CD4-positive, alpha-beta T cell treated with Interleukin-2 at 100 ng/mL for 4 hours (primary cell): ENCODE measurements at regions not wholly inside any gene's neighbourhood (a gene's known extent, or its start where the extent isn't known, plus 50 kb on each side); places are given as distances from the start of the nearest gene placed in this dataset.

ENCODE experiments used
- DNase-seq: peaks from one replicate; pipeline ENCODE4 v3.0.0-alpha.2; 2020; ENCODE audit warnings: low spot score

DNA sequence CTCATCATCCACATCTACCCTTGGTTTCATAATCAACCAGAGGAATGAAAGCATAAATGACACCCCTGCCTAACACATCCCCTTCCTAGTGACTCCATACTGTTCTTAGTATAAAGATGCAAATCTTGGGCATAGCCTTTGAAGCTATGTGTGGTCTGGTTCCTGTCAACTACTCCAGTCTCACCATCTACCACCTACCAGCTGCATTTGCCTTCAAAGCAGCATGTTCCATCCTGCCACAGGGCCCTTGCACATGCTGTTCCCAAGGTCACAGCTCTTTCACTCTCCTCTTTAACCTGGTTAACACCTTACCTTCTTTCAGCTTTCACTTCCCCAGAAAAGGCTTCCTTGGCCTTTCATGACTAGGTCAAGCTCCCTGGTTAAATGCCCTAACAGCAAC is 62.3 kb upstream of the ARHGEF3 start:
- no peak for DNase-seq

DNA sequence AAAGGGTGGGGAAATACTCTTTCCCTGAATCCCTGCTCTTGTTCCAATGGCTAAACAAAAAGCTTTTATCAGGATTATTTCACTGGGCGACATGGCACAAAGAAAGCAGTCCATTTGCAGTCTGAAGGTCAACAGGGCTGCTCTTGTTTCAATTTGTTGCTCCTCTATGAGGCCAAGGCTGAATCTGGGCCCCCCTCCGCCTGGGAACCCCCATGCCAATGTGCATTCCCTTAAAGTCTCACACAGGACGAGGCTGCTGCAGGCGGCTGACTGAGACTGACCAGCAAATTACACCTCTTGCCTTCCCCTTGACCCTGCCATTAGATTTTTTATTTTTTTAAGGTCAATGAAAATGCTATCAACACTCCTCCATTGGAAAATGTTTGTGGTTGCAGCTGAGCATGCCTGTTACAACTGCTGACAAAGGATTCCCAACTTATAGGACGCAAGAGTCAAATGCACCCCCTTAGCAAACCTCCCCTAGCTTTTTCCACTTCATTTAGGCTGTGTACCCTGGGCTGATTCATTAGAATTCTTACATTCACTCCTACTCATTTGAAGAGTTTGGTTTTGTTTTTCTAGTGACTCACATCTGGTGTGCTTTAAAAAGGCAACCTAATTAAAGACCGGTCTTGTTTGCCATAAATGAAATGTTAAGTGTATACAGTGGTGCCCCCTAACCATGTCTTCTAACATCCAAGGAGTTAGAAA is 60.8 kb upstream of the ARHGEF3 start:
- DNase-seq, result peak; percentile 25

DNA sequence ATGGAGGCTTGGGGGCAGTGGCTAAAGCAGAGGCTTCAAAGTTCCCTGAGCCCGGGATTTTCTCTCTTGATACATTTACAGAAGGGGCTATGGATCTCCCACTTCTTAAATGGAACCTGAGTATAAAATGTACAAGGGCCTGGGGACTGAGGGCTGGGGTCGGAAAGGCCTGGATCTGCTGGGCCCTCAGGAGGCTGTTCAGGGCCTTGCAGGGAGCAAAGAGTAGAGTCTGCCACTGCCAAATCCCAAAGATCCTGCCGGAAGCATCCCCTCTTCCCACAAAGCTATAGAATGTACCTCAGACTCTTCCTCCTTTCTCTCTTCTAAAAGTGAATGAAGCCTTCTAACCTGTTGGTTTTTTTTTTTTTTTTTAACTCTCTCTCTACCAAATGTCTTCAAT is 59.8 kb upstream of the ARHGEF3 start:
- no peak for DNase-seq

DNA sequence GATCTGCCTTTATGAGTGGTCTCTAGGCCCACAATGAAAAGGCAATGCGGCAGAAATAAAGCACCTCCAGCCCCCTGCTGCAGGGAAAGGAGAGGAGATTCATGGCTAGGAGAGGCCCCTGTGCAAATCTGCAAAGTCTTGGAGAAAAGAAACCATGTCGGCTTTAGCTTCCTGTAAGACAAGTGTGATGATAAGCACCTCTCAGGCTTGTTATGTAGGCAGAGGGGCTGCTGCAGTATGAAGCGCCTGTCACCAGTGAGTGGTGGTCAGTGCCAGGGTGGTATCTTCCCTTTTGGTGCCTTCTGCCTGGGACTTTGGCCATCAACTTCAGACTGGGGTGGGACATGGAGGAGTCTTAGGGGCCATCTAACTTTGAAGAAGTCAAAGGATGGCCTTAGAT is 59.2 kb upstream of the ARHGEF3 start:
- no peak for DNase-seq

DNA sequence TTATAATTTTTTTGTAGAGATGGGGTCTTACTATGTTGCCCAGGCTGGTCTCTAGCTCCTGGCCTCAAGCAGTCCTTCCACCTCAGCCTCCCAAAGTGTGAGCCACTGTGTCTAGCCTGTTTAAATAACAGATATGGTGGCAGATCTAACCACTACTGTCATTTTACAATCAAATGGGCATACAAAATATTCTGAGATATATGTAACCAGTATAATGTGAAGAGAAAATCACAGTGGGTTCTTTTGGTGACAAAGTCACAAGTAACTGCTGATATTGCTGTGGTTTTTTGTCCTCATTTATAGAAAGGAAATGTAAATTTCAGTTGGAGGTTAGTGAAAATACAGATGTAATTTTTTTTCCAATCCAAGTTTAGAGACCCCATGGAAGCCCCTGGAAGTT is 58.6 kb upstream of the ARHGEF3 start:
- DNase-seq, result no peak

DNA sequence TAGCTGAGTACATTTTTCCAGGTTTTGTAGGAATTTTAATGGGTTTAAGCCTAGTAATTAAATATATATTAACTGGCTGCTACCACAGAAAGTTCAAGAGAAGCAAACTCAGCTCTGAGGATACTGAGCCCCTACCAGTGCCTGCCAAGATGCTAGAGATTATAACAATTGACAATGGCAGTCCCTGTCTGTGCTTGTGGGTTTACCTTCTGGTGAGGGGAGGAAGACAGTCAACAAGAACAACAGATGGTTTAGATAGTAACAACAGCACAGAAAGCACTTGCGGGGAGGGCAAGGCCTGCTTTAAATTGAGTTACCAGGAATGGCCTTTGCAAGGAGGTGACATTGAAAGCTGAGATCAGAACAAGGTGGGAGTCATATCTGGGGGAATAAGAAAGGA is 56.6 kb upstream of the ARHGEF3 start:
- peak; percentile 35 for DNase-seq

DNA sequence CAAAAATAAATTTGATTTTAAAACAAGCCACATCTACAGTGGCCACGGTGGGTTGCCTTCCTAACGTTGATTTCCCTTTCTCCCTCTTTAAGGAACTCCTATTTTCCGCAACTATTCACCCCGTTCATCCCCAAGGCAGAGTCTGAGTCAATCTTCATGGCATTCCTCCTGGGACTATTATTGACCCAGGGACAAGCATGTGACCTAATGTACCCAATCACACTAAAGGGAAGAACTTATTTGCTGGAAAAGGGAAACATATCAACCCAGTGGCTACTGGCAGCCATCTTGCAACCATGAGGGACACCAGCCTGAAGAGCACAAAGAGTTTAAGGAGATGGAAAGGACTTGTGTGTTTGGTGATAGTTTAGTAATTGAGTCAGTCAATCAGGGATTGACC is 55.4 kb upstream of the ARHGEF3 start:
- DNase-seq, result no peak

DNA sequence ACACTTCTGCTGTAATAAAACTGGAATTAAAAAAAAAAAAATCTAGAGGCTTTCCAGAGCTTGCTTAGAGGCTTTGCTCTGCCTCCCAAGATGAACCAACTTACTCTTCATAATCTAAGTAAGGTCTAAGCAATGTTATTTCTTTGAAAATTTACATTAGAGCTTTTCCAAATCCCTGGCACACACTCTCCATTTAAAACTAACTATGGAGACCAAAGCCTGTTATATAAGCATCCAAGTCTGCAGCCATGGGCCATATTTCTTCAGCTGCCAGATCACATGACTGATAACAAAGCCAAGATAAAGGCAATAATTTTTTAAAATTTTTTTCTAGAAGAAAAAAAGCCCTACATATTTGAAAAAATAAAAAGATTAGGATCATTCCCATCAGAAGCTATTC is 55.0 kb upstream of the ARHGEF3 start:
- no peak for DNase-seq

DNA sequence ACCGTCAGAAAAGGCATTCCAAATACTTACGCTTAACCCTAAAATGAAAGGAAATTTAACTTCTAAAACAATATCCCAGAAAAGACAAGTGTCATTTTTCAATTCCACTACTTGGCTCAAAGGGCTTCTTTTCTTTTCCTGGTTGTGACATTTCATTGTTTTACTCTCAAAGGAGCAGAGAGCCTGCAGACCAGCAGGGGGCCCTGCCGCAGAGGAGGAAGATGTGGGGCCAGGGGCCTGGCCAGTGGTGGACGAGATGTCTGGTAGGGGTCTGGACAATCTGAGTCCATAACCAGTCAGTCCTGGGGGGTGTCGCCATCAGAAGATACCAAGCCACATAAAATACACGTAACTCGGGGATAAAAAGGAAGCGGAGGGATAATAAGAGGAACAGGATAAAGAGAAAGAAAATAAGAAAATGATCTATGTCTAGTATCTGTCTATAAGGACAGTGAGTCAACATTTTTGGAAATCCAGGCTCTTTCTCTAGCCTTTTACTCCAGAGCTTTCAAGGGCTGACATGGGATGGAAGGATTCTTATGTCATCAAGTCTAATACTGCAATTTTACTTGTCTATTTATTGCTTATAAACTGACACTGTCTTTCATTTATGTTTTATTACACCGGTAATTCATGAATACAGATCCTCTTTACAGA is 54.2 kb upstream of the ARHGEF3 start:
- DNase-seq, result peak; percentile 15

DNA sequence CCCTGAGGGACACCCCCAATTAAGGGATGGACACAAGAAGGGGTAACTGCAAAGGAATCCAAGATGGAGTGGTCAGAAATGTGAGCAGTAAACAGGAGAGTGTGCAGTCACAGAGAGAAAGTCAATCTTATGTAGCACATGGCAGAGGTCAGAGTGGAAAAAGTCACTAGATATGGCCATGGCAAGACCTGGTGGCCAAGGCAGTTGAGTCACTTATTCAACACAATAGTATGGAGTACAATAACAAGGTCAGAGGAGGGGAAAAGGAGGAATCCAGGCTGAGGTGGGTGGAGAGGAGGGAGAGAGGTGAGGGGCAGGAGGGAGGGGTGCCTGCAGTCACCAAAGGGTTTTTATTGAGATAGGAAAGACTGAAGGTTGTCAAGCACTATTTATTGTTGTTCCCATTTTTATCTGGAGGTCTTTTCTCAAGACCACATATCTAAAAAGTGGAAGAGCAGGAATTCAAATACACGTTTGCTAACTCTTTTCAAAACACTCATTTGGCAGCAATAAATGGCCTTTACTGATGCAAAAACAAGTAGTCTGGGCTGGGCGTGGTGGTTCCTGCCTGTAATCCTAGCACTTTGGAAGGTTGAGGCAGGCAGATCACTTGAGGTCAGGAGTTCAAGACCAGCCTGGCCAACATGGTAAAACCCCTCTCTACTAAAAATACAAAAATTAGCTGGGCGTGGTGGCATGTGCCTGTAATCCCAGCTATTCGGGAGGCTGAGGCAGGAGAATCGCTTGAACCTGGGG is 53.3 kb upstream of the ARHGEF3 start:
- no peak for DNase-seq

DNA sequence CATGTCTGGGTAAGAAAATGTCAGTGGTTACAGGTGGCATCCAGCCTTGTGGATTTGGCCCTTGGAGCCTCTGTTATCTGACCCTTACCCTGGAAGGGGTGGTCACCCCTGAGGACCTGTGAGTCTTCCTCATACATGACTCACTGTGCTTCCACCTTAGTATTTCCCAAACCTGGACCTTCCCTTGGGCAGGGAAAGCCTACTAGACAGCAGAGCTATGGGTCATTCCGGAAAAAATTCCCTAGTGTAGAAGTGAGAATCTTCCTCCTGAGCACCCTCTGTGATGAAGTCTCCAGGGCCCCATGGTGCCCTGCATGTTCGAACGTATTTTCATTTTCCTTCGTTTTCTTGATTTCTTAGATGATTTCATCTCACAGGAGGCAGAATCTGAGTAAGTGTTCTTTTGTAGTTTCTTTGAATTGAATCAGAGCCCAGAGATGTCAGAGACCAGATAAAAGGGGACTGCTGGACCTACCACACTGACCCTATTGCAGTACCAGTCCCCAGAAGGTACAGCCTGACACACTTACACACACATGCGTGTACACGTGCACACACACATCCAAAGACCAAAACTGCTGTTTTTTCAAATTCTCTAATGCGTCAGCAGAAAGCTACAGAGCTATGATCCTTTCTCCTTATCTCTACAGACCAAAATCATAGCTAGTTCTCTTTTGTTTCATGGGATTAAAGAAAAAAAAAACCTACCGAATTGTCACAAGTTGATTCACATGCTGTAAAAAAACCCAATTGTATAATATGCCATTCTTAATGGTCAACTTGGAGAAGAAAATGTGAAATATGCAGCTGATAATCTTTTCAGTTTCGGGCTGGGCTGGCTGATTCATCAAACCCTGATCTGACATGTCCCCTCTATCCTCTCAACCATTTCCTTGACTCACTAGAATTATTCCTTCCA is 50.5 kb upstream of the ARHGEF3 start:
- DNase-seq, result no peak
